Hematopoietic multipotent progenitor cell treated with erythropoietin and hydrocortisone succinate and interleukin-3 and kit ligand, for 15 days (in vitro differentiated cells): ENCODE measurements at regions not wholly inside any gene's neighbourhood (a gene's known extent, or its start where the extent isn't known, plus 50 kb on each side); places are given as distances from the start of the nearest gene placed in this dataset.

Source experiments
- DNase-seq: peaks from one replicate; pipeline ENCODE4 v3.0.0-alpha.2; 2015; ENCODE audit warnings: low spot score

GRCh38 chr6:84461461-84461860 lies 234.0 kb upstream of the CEP162 start:
- DNase-seq, result no peak

GRCh38 chr6:84460491-84460890 lies 233.0 kb upstream of the CEP162 start:
- no peak for DNase-seq

- no peak for DNase-seq
Observed at GRCh38 chr6:84459401-84459800, 232.0 kb upstream of the CEP162 start.

- no peak for DNase-seq
Observed at GRCh38 chr6:84458271-84458670, 230.8 kb upstream of the CEP162 start.

GRCh38 chr6:84457276-84457675 lies 229.8 kb upstream of the CEP162 start:
- no peak for DNase-seq

- no peak for DNase-seq
Observed at GRCh38 chr6:84456803-84457202, 229.4 kb upstream of the CEP162 start.

- no peak for DNase-seq
Observed at GRCh38 chr6:84455511-84456029, 228.1 kb upstream of the CEP162 start.

GRCh38 chr6:84453499-84453898 lies 226.1 kb upstream of the CEP162 start:
- no peak for DNase-seq

- DNase-seq, result no peak
Observed at GRCh38 chr6:84450018-84450417, 222.6 kb upstream of the CEP162 start.

- DNase-seq, result no peak
Observed at GRCh38 chr6:84449220-84449619, 221.8 kb upstream of the CEP162 start.

GRCh38 chr6:84448331-84448730 lies 220.9 kb upstream of the CEP162 start:
- no peak for DNase-seq

GRCh38 chr6:84447651-84448050 lies 220.2 kb upstream of the CEP162 start:
- DNase-seq, result no peak

- no peak for DNase-seq
Observed at GRCh38 chr6:84445068-84445467, 217.6 kb upstream of the CEP162 start.

- no peak for DNase-seq
Observed at GRCh38 chr6:84442208-84442607, 214.8 kb upstream of the CEP162 start.

GRCh38 chr6:84441456-84441855 lies 214.0 kb upstream of the CEP162 start:
- DNase-seq, result no peak

- no peak for DNase-seq
Observed at GRCh38 chr6:84434550-84434949, 207.1 kb upstream of the CEP162 start.

- DNase-seq, result no peak
Observed at GRCh38 chr6:84432619-84433018, 205.2 kb upstream of the CEP162 start.

- peak; percentile 4 for DNase-seq
Observed at GRCh38 chr6:84428300-84428907, 201.0 kb upstream of the CEP162 start.

GRCh38 chr6:84425971-84426705 lies 198.7 kb upstream of the CEP162 start:
- no peak for DNase-seq

GRCh38 chr6:84424956-84425355 lies 197.5 kb upstream of the CEP162 start:
- no peak for DNase-seq

- no peak for DNase-seq
Observed at GRCh38 chr6:84422380-84422968, 195.0 kb upstream of the CEP162 start.

- DNase-seq, result no peak
Observed at GRCh38 chr6:84421031-84421430, 193.6 kb upstream of the CEP162 start.

- no peak for DNase-seq
Observed at GRCh38 chr6:84417260-84417659, 189.8 kb upstream of the CEP162 start.
